ENCODE measurements at regions not wholly inside any gene's neighbourhood (a gene's known extent, or its start where the extent isn't known, plus 50 kb on each side); places are given as distances from the start of the nearest gene placed in this dataset.

GRCh38 chr18:75912829-75913228 is 485.3 kb upstream of the SMIM21 start:
- H3K4me3 ChIP-seq (ENCODE audit: low read depth, low read length): no peak overlapping the region
- DNase-seq (ENCODE audit: extremely low spot score): no peak
- WGBS: 47% methylated on average over 2 of the region's 2 CpGs
- H3K27ac ChIP-seq (ENCODE audit: low read depth): no peak overlapping the region
- no peaks in the 10 kb centered on the region for H3K36me3 ChIP-seq (ENCODE audit: insufficient read depth)
- no peaks in the 10 kb centered on the region for H3K4me1 ChIP-seq (ENCODE audit: insufficient read depth)

- 98% methylated on average over 15 of the region's 15 CpGs for WGBS
Measured at GRCh38 chr18:75904416-75904815, 476.9 kb upstream of the SMIM21 start.

GRCh38 chr18:75898651-75899050 is 471.1 kb upstream of the SMIM21 start:
- DNase-seq (ENCODE audit: extremely low spot score): no peak
- Histone ChIP-seq H3K4me3 (ENCODE audit: low read depth, low read length) (no peak overlapping the region), H3K36me3 (ENCODE audit: insufficient read depth) (no peaks in the 10 kb centered on the region), H3K27ac (ENCODE audit: low read depth) (no peak overlapping the region), H3K4me1 (ENCODE audit: insufficient read depth) (no peaks in the 10 kb centered on the region)
- WGBS: 42% methylated on average over 4 of the region's 4 CpGs

More at GRCh38 chr18:75904416-75904815, 476.9 kb upstream of the SMIM21 start:
- no peaks in the 10 kb centered on the region for H3K36me3 ChIP-seq (ENCODE audit: insufficient read depth)
- DNase-seq (ENCODE audit: extremely low spot score): no peak
- H3K4me3 ChIP-seq (ENCODE audit: low read depth, low read length): no peak overlapping the region
- no peaks in the 10 kb centered on the region for H3K4me1 ChIP-seq (ENCODE audit: insufficient read depth)
- H3K27ac ChIP-seq (ENCODE audit: low read depth): no peak overlapping the region

GRCh38 chr18:75897386-75897785 is 469.9 kb upstream of the SMIM21 start:
- 94% methylated on average over 7 of the region's 7 CpGs for WGBS
- no peak overlapping the region for H3K27ac ChIP-seq (ENCODE audit: low read depth)
- no peaks in the 10 kb centered on the region for H3K36me3 ChIP-seq (ENCODE audit: insufficient read depth)
- H3K4me3 ChIP-seq (ENCODE audit: low read depth, low read length): no peak overlapping the region
- DNase-seq (ENCODE audit: extremely low spot score): no peak
- H3K4me1 ChIP-seq (ENCODE audit: insufficient read depth): no peaks in the 10 kb centered on the region

GRCh38 chr18:75896865-75897264 is 469.4 kb upstream of the SMIM21 start:
- DNase-seq (ENCODE audit: extremely low spot score): no peak
- 29% methylated on average over 5 of the region's 5 CpGs for WGBS
- H3K27ac ChIP-seq (ENCODE audit: low read depth): no peak overlapping the region
- no peaks in the 10 kb centered on the region for H3K4me1 ChIP-seq (ENCODE audit: insufficient read depth)
- no peaks in the 10 kb centered on the region for H3K36me3 ChIP-seq (ENCODE audit: insufficient read depth)
- H3K4me3 ChIP-seq (ENCODE audit: low read depth, low read length): no peak overlapping the region

GRCh38 chr18:75895135-75895534 is 467.6 kb upstream of the SMIM21 start:
- H3K4me1 ChIP-seq (ENCODE audit: insufficient read depth): no peaks in the 10 kb centered on the region
- H3K4me3 ChIP-seq (ENCODE audit: low read depth, low read length): no peak overlapping the region
- H3K36me3 ChIP-seq (ENCODE audit: insufficient read depth): no peaks in the 10 kb centered on the region
- WGBS: 92% methylated on average over 4 of the region's 4 CpGs
- H3K27ac ChIP-seq (ENCODE audit: low read depth): no peak overlapping the region
- DNase-seq (ENCODE audit: extremely low spot score): no peak

GRCh38 chr18:75884728-75885127 is 457.2 kb upstream of the SMIM21 start:
- Histone ChIP-seq H3K36me3 (ENCODE audit: insufficient read depth) (no peaks in the 10 kb centered on the region), H3K27ac (ENCODE audit: low read depth) (no peak overlapping the region), H3K4me3 (ENCODE audit: low read depth, low read length) (no peak overlapping the region), H3K4me1 (ENCODE audit: insufficient read depth) (no peaks in the 10 kb centered on the region)
- 95% methylated on average over 4 of the region's 4 CpGs for WGBS
- no peak for DNase-seq (ENCODE audit: extremely low spot score)

- WGBS: 68% methylated on average over 6 of the region's 6 CpGs
- H3K36me3 ChIP-seq (ENCODE audit: insufficient read depth): no peaks in the 10 kb centered on the region
- H3K27ac ChIP-seq (ENCODE audit: low read depth): no peak overlapping the region
- no peak overlapping the region for H3K4me3 ChIP-seq (ENCODE audit: low read depth, low read length)
- no peak for DNase-seq (ENCODE audit: extremely low spot score)
- H3K4me1 ChIP-seq (ENCODE audit: insufficient read depth): no peaks in the 10 kb centered on the region
Measured at GRCh38 chr18:75880925-75881504, 453.5 kb upstream of the SMIM21 start.

GRCh38 chr18:75880266-75880665 is 452.8 kb upstream of the SMIM21 start:
- Histone ChIP-seq H3K4me3 (ENCODE audit: low read depth, low read length) (no peak overlapping the region), H3K36me3 (ENCODE audit: insufficient read depth) (no peaks in the 10 kb centered on the region), H3K4me1 (ENCODE audit: insufficient read depth) (no peaks in the 10 kb centered on the region), H3K27ac (ENCODE audit: low read depth) (no peak overlapping the region)
- DNase-seq (ENCODE audit: extremely low spot score): no peak
- WGBS: 90% methylated on average over 12 of the region's 12 CpGs

- DNase-seq (ENCODE audit: extremely low spot score): no peak
- no peak overlapping the region for H3K27ac ChIP-seq (ENCODE audit: low read depth)
- H3K36me3 ChIP-seq (ENCODE audit: insufficient read depth): no peaks in the 10 kb centered on the region
- no peak overlapping the region for H3K4me3 ChIP-seq (ENCODE audit: low read depth, low read length)
- H3K4me1 ChIP-seq (ENCODE audit: insufficient read depth): no peaks in the 10 kb centered on the region
- WGBS: 72% methylated on average over 3 of the region's 3 CpGs
Measured at GRCh38 chr18:75879196-75879595, 451.7 kb upstream of the SMIM21 start.

GRCh38 chr18:75875559-75875958 is 448.1 kb upstream of the SMIM21 start:
- 92% methylated on average over 10 of the region's 10 CpGs for WGBS
- Histone ChIP-seq H3K4me1 (ENCODE audit: insufficient read depth) (no peaks in the 10 kb centered on the region), H3K4me3 (ENCODE audit: low read depth, low read length) (no peak overlapping the region), H3K27ac (ENCODE audit: low read depth) (no peak overlapping the region), H3K36me3 (ENCODE audit: insufficient read depth) (no peaks in the 10 kb centered on the region)
- DNase-seq (ENCODE audit: extremely low spot score): no peak

- Histone ChIP-seq H3K36me3 (ENCODE audit: insufficient read depth) (no peaks in the 10 kb centered on the region), H3K4me1 (ENCODE audit: insufficient read depth) (no peaks in the 10 kb centered on the region), H3K4me3 (ENCODE audit: low read depth, low read length) (no peak overlapping the region), H3K27ac (ENCODE audit: low read depth) (no peak overlapping the region)
- 25% methylated on average over 11 of the region's 11 CpGs for WGBS
- DNase-seq (ENCODE audit: extremely low spot score): no peak
Measured at GRCh38 chr18:75874401-75875089, 447.0 kb upstream of the SMIM21 start.

GRCh38 chr18:75871596-75871995 is 444.1 kb upstream of the SMIM21 start:
- no peaks in the 10 kb centered on the region for H3K4me1 ChIP-seq (ENCODE audit: insufficient read depth)
- DNase-seq (ENCODE audit: extremely low spot score): no peak
- no peak overlapping the region for H3K27ac ChIP-seq (ENCODE audit: low read depth)
- no peaks in the 10 kb centered on the region for H3K36me3 ChIP-seq (ENCODE audit: insufficient read depth)
- WGBS: 64% methylated on average over 3 of the region's 3 CpGs
- no peak overlapping the region for H3K4me3 ChIP-seq (ENCODE audit: low read depth, low read length)

- H3K36me3 ChIP-seq (ENCODE audit: insufficient read depth): no peaks in the 10 kb centered on the region
- no peak for DNase-seq (ENCODE audit: extremely low spot score)
- WGBS: 48% methylated on average over 1 of the region's 1 CpG
- no peak overlapping the region for H3K4me3 ChIP-seq (ENCODE audit: low read depth, low read length)
- H3K4me1 ChIP-seq (ENCODE audit: insufficient read depth): no peaks in the 10 kb centered on the region
- H3K27ac ChIP-seq (ENCODE audit: low read depth): no peak overlapping the region
Measured at GRCh38 chr18:75869162-75869561, 441.7 kb upstream of the SMIM21 start.

All from urinary bladder (tissue), 3 donors.